Loucy (cell line): ENCODE measurements at regions not wholly inside any gene's neighbourhood (a gene's known extent, or its start where the extent isn't known, plus 50 kb on each side); places are given as distances from the start of the nearest gene placed in this dataset.
"Not testable (repeated sequence)": the region's sequence is repeated elsewhere in the genome, so short reads cannot be mapped to it uniquely, and the experiment has no call there.

ENCODE experiments used
- H2AFZ ChIP-seq: fragments of 200-600 bp; sonication (generic); 2 replicates; pipeline ENCODE4 v1.6.0; 2016; ENCODE audit warnings: antibody characterized with exemption, mild to moderate bottlenecking, low read length, moderate library complexity
- H3F3A ChIP-seq: fragments of 200-600 bp; 2 replicates; pipeline ENCODE4 v1.6.0; 2016; ENCODE audit warnings: antibody characterized with exemption, low read depth, mild to moderate bottlenecking
- H3K27me3 ChIP-seq: fragments of 200-600 bp; sonication (generic); 2 replicates; pipeline ENCODE4 v1.6.1; 2014; ENCODE audit warnings: low read length, mild to moderate bottlenecking; ENCODE audit not compliant: insufficient read depth, poor library complexity, severe bottlenecking
- H3K36me3 ChIP-seq: fragments of 200-600 bp; sonication (generic); 2 replicates; pipeline ENCODE4 v1.6.1; 2016; ENCODE audit warnings: low read length; ENCODE audit not compliant: insufficient read depth
- H3K4me1 ChIP-seq: fragments of 200-600 bp; sonication (generic); 2 replicates; pipeline ENCODE4 v1.5.1; 2014; ENCODE audit warnings: low read length, mild to moderate bottlenecking; ENCODE audit not compliant: insufficient read depth, poor library complexity, severe bottlenecking
- H3K4me2 ChIP-seq: fragments of 200-600 bp; sonication (generic); 2 replicates; pipeline ENCODE4 v1.6.0; 2014; ENCODE audit warnings: antibody characterized with exemption, low read length, low read depth, mild to moderate bottlenecking; ENCODE audit not compliant: poor library complexity, severe bottlenecking
- H3K4me3 ChIP-seq: fragments of 200-600 bp; sonication (generic); 2 replicates; pipeline ENCODE4 v1.5.1; 2014; ENCODE audit warnings: low read length, mild to moderate bottlenecking, mixed read lengths; ENCODE audit not compliant: poor library complexity, severe bottlenecking
- H3K79me2 ChIP-seq: fragments of 200-600 bp; sonication (generic); 2 replicates; pipeline ENCODE4 v1.6.1; 2014; ENCODE audit warnings: low read length; ENCODE audit not compliant: insufficient read depth
- H3K9ac ChIP-seq: fragments of 200-600 bp; sonication (generic); 2 replicates; pipeline ENCODE4 v1.6.0; 2014; ENCODE audit warnings: mild to moderate bottlenecking, low read depth, low read length, moderate library complexity; ENCODE audit not compliant: poor library complexity, severe bottlenecking
- H3K9me2 ChIP-seq: fragments of 200-600 bp; sonication (generic); replicated peaks from 2 replicates; pipeline ENCODE4 v1.6.1; 2016; ENCODE audit warnings: low read depth, low read length, mixed read lengths
- H3K9me3 ChIP-seq: fragments of 200-600 bp; sonication (generic); 2 replicates; pipeline ENCODE4 v1.6.1; 2014; ENCODE audit warnings: mild to moderate bottlenecking, antibody characterized with exemption, low read length, low read depth; ENCODE audit not compliant: insufficient read depth
- H4K20me1 ChIP-seq: fragments of 200-600 bp; sonication (generic); 2 replicates; pipeline ENCODE4 v1.6.0; 2014; ENCODE audit warnings: antibody characterized with exemption, low read length, mild to moderate bottlenecking; ENCODE audit not compliant: insufficient read depth, poor library complexity, severe bottlenecking
- CTCF ChIP-seq: fragments of 200-600 bp; sonication (generic); conservative IDR thresholded peaks from 2 replicates; pipeline ENCODE4 v1.5.1; 2014; ENCODE audit warnings: mild to moderate bottlenecking, antibody characterized with exemption, low read length
- EZH2phosphoT487 ChIP-seq: fragments of 200-600 bp; IDR thresholded peaks from 2 replicates; pipeline ENCODE4 v1.6.1; 2018; ENCODE audit warnings: antibody characterized with exemption, mild to moderate bottlenecking, moderate library complexity, borderline replicate concordance

- Histone ChIP-seq H4K20me1 (no peaks in the 10 kb centered on the region), H3K79me2 (no peaks in the 10 kb centered on the region), H2AFZ (no peak overlapping the region), H3K4me1 (no peaks in the 10 kb centered on the region), H3K9ac (no peak overlapping the region), H3K4me2 (no peak overlapping the region), H3K9me3 (no peaks in the 10 kb centered on the region), H3K4me3 (no peak overlapping the region), H3F3A (no peaks in the 10 kb centered on the region), H3K9me2 (no peaks in the 10 kb centered on the region), H3K27me3 (no peaks in the 10 kb centered on the region), H3K36me3 (no peaks in the 10 kb centered on the region)
- TF ChIP-seq CTCF, result peak; percentile 88
- TF ChIP-seq EZH2phosphoT487, result no peak
Observed at GRCh38 chrX:63250253-63250868, 100.8 kb downstream of the SPIN4 start.

GRCh38 chrX:63242689-63243088 lies 108.4 kb downstream of the SPIN4 start:
- not testable (repeated sequence) for H4K20me1 ChIP-seq, H3K9ac ChIP-seq, H3F3A ChIP-seq, H3K9me3 ChIP-seq, H3K9me2 ChIP-seq, H3K4me3 ChIP-seq, H3K4me1 ChIP-seq, H3K27me3 ChIP-seq, H2AFZ ChIP-seq, H3K79me2 ChIP-seq, H3K4me2 ChIP-seq, H3K36me3 ChIP-seq

- H3K9me3 ChIP-seq, H3K79me2 ChIP-seq, H3K4me3 ChIP-seq, H3K9me2 ChIP-seq, H2AFZ ChIP-seq, H3K4me2 ChIP-seq, H3F3A ChIP-seq, H3K27me3 ChIP-seq, H3K9ac ChIP-seq, H3K4me1 ChIP-seq, H4K20me1 ChIP-seq, H3K36me3 ChIP-seq: not testable (repeated sequence)
Observed at GRCh38 chrX:63235963-63236362, 115.2 kb downstream of the SPIN4 start.

GRCh38 chrX:63233013-63233412 lies 118.1 kb downstream of the SPIN4 start:
- not testable (repeated sequence) for H3K9me3 ChIP-seq, H3K9me2 ChIP-seq, H3K4me1 ChIP-seq, H3K4me3 ChIP-seq, H4K20me1 ChIP-seq, H3K27me3 ChIP-seq, H3K79me2 ChIP-seq, H3K9ac ChIP-seq, H3K36me3 ChIP-seq, H2AFZ ChIP-seq, H3K4me2 ChIP-seq, H3F3A ChIP-seq

GRCh38 chrX:63218202-63218601 lies 132.9 kb downstream of the SPIN4 start:
- H3K9ac ChIP-seq, H3K9me2 ChIP-seq, H3K9me3 ChIP-seq, H2AFZ ChIP-seq, H3K4me3 ChIP-seq, H3K4me1 ChIP-seq, H4K20me1 ChIP-seq, H3K4me2 ChIP-seq, H3K79me2 ChIP-seq, H3K36me3 ChIP-seq, H3K27me3 ChIP-seq, H3F3A ChIP-seq: not testable (repeated sequence)

- H4K20me1 ChIP-seq, H3K4me3 ChIP-seq, H3K9ac ChIP-seq, H3F3A ChIP-seq, H3K9me2 ChIP-seq, H3K4me2 ChIP-seq, H3K79me2 ChIP-seq, H3K36me3 ChIP-seq, H3K4me1 ChIP-seq, H3K9me3 ChIP-seq, H2AFZ ChIP-seq, H3K27me3 ChIP-seq: not testable (repeated sequence)
Observed at GRCh38 chrX:63217549-63217948, 133.6 kb downstream of the SPIN4 start.

GRCh38 chrX:63209645-63210044 lies 141.5 kb downstream of the SPIN4 start:
- not testable (repeated sequence) for H4K20me1 ChIP-seq, H3K9me2 ChIP-seq, H3K9ac ChIP-seq, H3K27me3 ChIP-seq, H3K4me2 ChIP-seq, H3K4me1 ChIP-seq, H3K36me3 ChIP-seq, H2AFZ ChIP-seq, H3F3A ChIP-seq, H3K79me2 ChIP-seq, H3K4me3 ChIP-seq, H3K9me3 ChIP-seq
